GM12874 (cell line): ENCODE measurements at regions not wholly inside any gene's neighbourhood (a gene's known extent, or its start where the extent isn't known, plus 50 kb on each side); places are given as distances from the start of the nearest gene placed in this dataset.

Experiments used
- CTCF ChIP-seq: IDR thresholded peaks from 2 replicates; pipeline ENCODE4 v1.5.1; 2011; ENCODE audit warnings: low read depth, mild to moderate bottlenecking, control low read depth, low read length, moderate library complexity; ENCODE audit not compliant: insufficient read depth

- TF ChIP-seq CTCF = no peak
Observed at GRCh38 chr2:8087480-8087840, 594.4 kb upstream of the ID2 start.

- TF ChIP-seq CTCF = no peak
Observed at GRCh38 chr2:8088810-8089209, 593.0 kb upstream of the ID2 start.

- TF ChIP-seq CTCF = no peak
Observed at GRCh38 chr2:8089596-8089995, 592.3 kb upstream of the ID2 start.

GRCh38 chr2:8090748-8091700 lies 590.8 kb upstream of the ID2 start:
- TF ChIP-seq CTCF = no peak

- no peak for TF ChIP-seq CTCF
Observed at GRCh38 chr2:8094526-8094925, 587.3 kb upstream of the ID2 start.

GRCh38 chr2:8095978-8096377 lies 585.9 kb upstream of the ID2 start:
- TF ChIP-seq CTCF = no peak

- no peak for TF ChIP-seq CTCF
Observed at GRCh38 chr2:8096484-8096883, 585.4 kb upstream of the ID2 start.
